ENCODE measurements at regions not wholly inside any gene's neighbourhood (a gene's known extent, or its start where the extent isn't known, plus 50 kb on each side); places are given as distances from the start of the nearest gene placed in this dataset.

- TF ChIP-seq ARNTL (CRISPR knock-in tag; IDR thresholded peaks at IDR 0.05; ENCODE audit: borderline replicate concordance, low read depth), result no peak
- TF ChIP-seq ZFP3 (CRISPR knock-in tag; IDR thresholded peaks at IDR 0.05), result no peak
- TF ChIP-seq TCF4 (CRISPR knock-in tag; IDR thresholded peaks at IDR 0.05; ENCODE audit: borderline replicate concordance), result no peak
- no peak for TF ChIP-seq ZC3H10 (CRISPR knock-in tag; IDR thresholded peaks at IDR 0.05)
Observed at GRCh38 chr4:176614793-176615192, 177.9 kb downstream of the VEGFC start.

Measured in SK-N-SH treated with all-trans-retinoic acid at 6 μM for 48 hours (cell line).